ENCODE measurements at regions not wholly inside any gene's neighbourhood (a gene's known extent, or its start where the extent isn't known, plus 50 kb on each side); places are given as distances from the start of the nearest gene placed in this dataset.

GRCh38 chr16:62406387-62406786, 370.1 kb upstream of the CDH8 start:
- no peak for TF ChIP-seq CTCF (IDR thresholded peaks at IDR 0.05)
- no peak for TF ChIP-seq POLR2AphosphoS5 (IDR thresholded peaks at IDR 0.05; ENCODE audit: insufficient read depth in 1 of 2, low read depth in 1 of 2)
- no peak for TF ChIP-seq POLR2A (IDR thresholded peaks at IDR 0.05)
- Histone ChIP-seq H3K4me1 (no peaks in the 10 kb centered on the region), H3K36me3 (no peaks in the 10 kb centered on the region), H3K9me3 (no peaks in the 10 kb centered on the region), H3K27ac (no peak overlapping the region), H3K4me3 (no peak overlapping the region), H3K27me3 (no peaks in the 10 kb centered on the region)
- intact Hi-C loops (cut with DNase I) = no loop called here
- DNase-seq (ENCODE audit: extremely low spot score in 2 of 2) = no peak

GRCh38 chr16:62404842-62405611, 368.8 kb upstream of the CDH8 start:
- H3K9me3 ChIP-seq = no peaks in the 10 kb centered on the region
- DNase-seq (ENCODE audit: extremely low spot score in 2 of 2) = no peak
- intact Hi-C loops (cut with DNase I) = no loop called here
- no peaks in the 10 kb centered on the region for H3K36me3 ChIP-seq
- no peaks in the 10 kb centered on the region for H3K4me1 ChIP-seq
- H3K27ac ChIP-seq = no peak overlapping the region
- H3K27me3 ChIP-seq = no peaks in the 10 kb centered on the region
- no peak overlapping the region for H3K4me3 ChIP-seq
- no peak for TF ChIP-seq POLR2AphosphoS5 (IDR thresholded peaks at IDR 0.05; ENCODE audit: insufficient read depth in 1 of 2, low read depth in 1 of 2)
- TF ChIP-seq CTCF (IDR thresholded peaks at IDR 0.05) = no peak
- TF ChIP-seq POLR2A (IDR thresholded peaks at IDR 0.05) = no peak

- no peak overlapping the region for H3K27ac ChIP-seq
These were observed 356.5 kb upstream of the CDH8 start for GRCh38 chr16:62392698-62393097.

GRCh38 chr16:62391940-62392339, 355.7 kb upstream of the CDH8 start:
- TF ChIP-seq CTCF (IDR thresholded peaks at IDR 0.05) (no peak), POLR2A (IDR thresholded peaks at IDR 0.05) (no peak), POLR2AphosphoS5 (IDR thresholded peaks at IDR 0.05; ENCODE audit: insufficient read depth in 1 of 2, low read depth in 1 of 2) (no peak)
- no peak for DNase-seq (ENCODE audit: extremely low spot score in 2 of 2)
- Histone ChIP-seq H3K4me3 (no peak overlapping the region), H3K4me1 (no peaks in the 10 kb centered on the region), H3K9me3 (no peaks in the 10 kb centered on the region), H3K27ac (no peak overlapping the region), H3K36me3 (no peaks in the 10 kb centered on the region), H3K27me3 (no peaks in the 10 kb centered on the region)
- intact Hi-C loops (cut with DNase I) = no loop called here

More at GRCh38 chr16:62392698-62393097, 356.5 kb upstream of the CDH8 start:
- intact Hi-C loops (cut with DNase I) = no loop called here
- no peaks in the 10 kb centered on the region for H3K9me3 ChIP-seq
- TF ChIP-seq POLR2A (IDR thresholded peaks at IDR 0.05) (no peak), POLR2AphosphoS5 (IDR thresholded peaks at IDR 0.05; ENCODE audit: insufficient read depth in 1 of 2, low read depth in 1 of 2) (no peak), CTCF (IDR thresholded peaks at IDR 0.05) (no peak)
- no peaks in the 10 kb centered on the region for H3K27me3 ChIP-seq
- H3K36me3 ChIP-seq = no peaks in the 10 kb centered on the region
- no peak overlapping the region for H3K4me3 ChIP-seq
- no peak for DNase-seq (ENCODE audit: extremely low spot score in 2 of 2)
- H3K4me1 ChIP-seq = no peaks in the 10 kb centered on the region

GRCh38 chr16:62391134-62391533, 354.9 kb upstream of the CDH8 start:
- Histone ChIP-seq H3K4me3 (no peak overlapping the region), H3K4me1 (no peaks in the 10 kb centered on the region), H3K27me3 (no peaks in the 10 kb centered on the region), H3K9me3 (no peaks in the 10 kb centered on the region), H3K36me3 (no peaks in the 10 kb centered on the region), H3K27ac (no peak overlapping the region)
- DNase-seq (ENCODE audit: extremely low spot score in 2 of 2) = no peak
- TF ChIP-seq POLR2AphosphoS5 (IDR thresholded peaks at IDR 0.05; ENCODE audit: insufficient read depth in 1 of 2, low read depth in 1 of 2) (no peak), POLR2A (IDR thresholded peaks at IDR 0.05) (no peak), CTCF (IDR thresholded peaks at IDR 0.05) (no peak)
- intact Hi-C loops (cut with DNase I) = no loop called here

All from vagina (tissue), 2 donors.